HG02970 (cell line): ENCODE measurements at regions not wholly inside any gene's neighbourhood (a gene's known extent, or its start where the extent isn't known, plus 50 kb on each side); places are given as distances from the start of the nearest gene placed in this dataset.

ENCODE experiments used
- ATAC-seq: cut with Tn5 transposase; IDR thresholded peaks from one replicate; pipeline ENCODE4 v1.9.1; 2021; ENCODE audit warnings: mild to moderate bottlenecking, moderate library complexity, moderate number of reproducible peaks; ENCODE audit not compliant: unreplicated experiment, low FRiP score

- ATAC-seq, result no peak
Measured at GRCh38 chr1:238108417-238108816, 217.7 kb upstream of the ZP4 start.

DNA sequence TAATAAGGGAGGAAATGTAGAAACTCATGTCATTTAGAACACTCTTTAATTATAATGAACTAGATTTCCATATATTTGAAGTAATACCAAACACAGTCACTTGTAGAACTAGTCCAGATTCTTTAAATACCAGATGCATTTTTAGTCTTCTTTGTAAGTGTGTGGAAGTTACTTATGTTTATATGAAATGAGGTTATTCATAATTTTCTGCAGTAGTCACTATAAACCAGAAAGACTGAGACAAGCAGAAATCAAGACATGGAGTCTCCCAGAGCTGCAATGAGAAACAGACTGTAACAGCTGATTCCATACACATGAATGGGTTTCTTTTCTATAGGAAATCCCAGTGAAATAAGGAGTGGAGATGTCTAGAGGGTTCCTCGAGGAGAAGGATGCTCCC is 216.6 kb upstream of the ZP4 start:
- ATAC-seq, result no peak

GRCh38 chr1:238104752-238105151 is 214.0 kb upstream of the ZP4 start:
- no peak for ATAC-seq

GRCh38 chr1:238101923-238102322 is 211.2 kb upstream of the ZP4 start:
- ATAC-seq, result no peak

DNA sequence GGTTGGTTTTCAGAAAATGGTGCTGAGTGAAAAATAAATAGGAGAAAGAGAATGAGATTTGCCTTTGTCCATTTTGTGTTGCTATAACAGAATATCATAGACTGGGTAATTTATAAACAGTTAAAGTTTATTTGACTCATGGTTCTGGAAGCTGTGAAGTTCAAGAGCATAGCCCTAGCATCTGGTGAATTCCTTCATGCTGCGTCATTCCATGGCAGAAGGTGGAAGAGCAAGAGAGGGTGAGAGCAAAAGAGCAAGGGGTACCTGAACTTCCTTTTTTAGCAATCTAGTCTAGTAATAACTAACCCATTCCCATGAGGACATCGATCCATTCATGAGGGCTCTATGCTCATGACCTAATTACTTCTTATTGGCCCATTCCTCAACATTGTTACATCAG is 209.1 kb upstream of the ZP4 start:
- ATAC-seq, result no peak

- no peak for ATAC-seq
Measured at GRCh38 chr1:238089615-238090014, 198.9 kb upstream of the ZP4 start.

DNA sequence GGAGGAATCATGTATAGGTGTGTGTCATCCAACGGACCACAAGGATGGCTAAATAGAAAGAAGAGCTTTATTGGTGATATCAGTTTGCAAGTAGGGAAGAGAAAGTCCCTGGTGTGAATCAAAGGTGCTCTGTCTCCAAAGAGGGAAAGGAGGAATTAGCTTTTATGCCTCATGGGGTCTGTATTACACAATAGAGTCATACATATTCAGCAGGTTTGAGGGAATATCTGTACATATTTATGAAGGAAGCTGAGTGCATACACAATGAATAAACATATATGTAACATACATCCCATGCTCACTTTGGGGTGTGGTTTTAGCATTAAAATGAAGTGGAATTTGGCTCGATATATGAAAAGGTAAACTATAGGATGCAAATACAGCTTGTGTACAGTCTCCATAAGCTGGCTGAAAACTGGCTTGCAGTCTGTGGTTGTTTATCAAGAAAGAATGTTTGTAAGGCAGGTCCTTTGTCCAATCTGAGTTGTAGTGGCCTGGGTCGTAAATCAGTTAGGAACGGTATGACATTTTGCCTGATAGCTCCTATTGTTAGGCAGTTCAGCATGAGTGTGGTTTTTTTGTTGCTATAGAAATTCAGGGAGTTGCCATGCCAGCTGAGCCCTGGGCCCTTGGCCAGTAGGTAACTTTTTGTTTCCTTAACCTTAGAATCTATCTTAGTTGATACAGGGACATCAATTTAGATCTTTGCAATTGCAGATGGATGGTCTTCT is 198.0 kb upstream of the ZP4 start:
- ATAC-seq, result no peak

DNA sequence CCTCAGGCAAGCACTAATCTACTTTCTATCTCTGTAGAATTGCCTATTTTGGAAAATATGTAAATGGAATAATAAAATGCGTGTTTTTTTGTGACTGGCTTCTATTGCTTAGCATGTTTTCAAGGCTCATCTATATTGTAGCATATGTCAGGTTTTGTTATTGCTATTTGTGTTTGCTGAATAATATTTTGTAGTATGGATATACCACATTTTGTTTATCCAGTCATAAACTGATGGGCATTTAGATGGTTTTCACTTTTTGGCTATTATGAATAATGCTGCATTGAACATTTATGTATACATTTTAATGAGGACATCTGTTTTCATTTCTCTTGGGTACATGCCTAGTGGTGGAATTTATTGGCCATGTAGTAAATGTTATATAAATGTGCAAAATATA is 183.3 kb upstream of the ZP4 start:
- no peak for ATAC-seq

- ATAC-seq, result no peak
Measured at GRCh38 chr1:238071061-238071460, 180.3 kb upstream of the ZP4 start.

GRCh38 chr1:238063454-238063853 is 172.7 kb upstream of the ZP4 start:
- ATAC-seq, result no peak

GRCh38 chr1:238061967-238062613 is 171.4 kb upstream of the ZP4 start:
- ATAC-seq, result no peak

- no peak for ATAC-seq
Measured at GRCh38 chr1:238060061-238060460, 169.3 kb upstream of the ZP4 start.

GRCh38 chr1:238052496-238053266 is 162.0 kb upstream of the ZP4 start:
- no peak for ATAC-seq

GRCh38 chr1:238029126-238029525 is 138.4 kb upstream of the ZP4 start:
- no peak for ATAC-seq

- no peak for ATAC-seq
Measured at GRCh38 chr1:238027366-238027765, 136.6 kb upstream of the ZP4 start.

DNA sequence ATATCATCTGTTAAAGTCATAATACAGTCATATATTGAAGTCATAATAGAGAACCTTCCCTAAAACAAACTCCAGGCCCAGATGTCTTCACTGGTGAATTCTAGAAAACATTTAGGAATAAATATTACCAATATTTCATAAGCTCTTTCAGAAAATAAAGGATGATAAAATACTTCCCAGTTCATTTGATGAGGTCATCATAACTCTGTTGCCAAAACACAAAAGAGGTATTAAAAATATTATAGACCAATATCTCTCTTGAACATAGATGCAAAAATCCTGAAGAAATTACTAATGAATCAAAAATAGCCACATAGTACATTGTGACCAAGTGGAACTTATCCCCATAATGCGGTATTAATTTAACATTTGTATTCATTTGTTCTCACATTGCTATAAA is 132.4 kb upstream of the ZP4 start:
- no peak for ATAC-seq

GRCh38 chr1:238018214-238018613 is 127.5 kb upstream of the ZP4 start:
- ATAC-seq, result no peak

- no peak for ATAC-seq
Measured at GRCh38 chr1:238006779-238007178, 116.1 kb upstream of the ZP4 start.

- no peak for ATAC-seq
Measured at GRCh38 chr1:238005116-238005515, 114.4 kb upstream of the ZP4 start.

- no peak for ATAC-seq
Measured at GRCh38 chr1:238001818-238002217, 111.1 kb upstream of the ZP4 start.

GRCh38 chr1:237999426-238000052 is 108.8 kb upstream of the ZP4 start:
- ATAC-seq, result no peak
